Activated naive CD8-positive, alpha-beta T cell treated with anti-CD3 and anti-CD28 coated beads for 36 hours (primary cell): ENCODE measurements at regions not wholly inside any gene's neighbourhood (a gene's known extent, or its start where the extent isn't known, plus 50 kb on each side); places are given as distances from the start of the nearest gene placed in this dataset.

ENCODE experiments used
- DNase-seq: peaks from one replicate; pipeline ENCODE4 v3.0.0; 2021
- H3K27ac Mint-ChIP-seq: one replicate; pipeline ENCODE4 v1.8.0; 2022; ENCODE audit warnings: mild to moderate bottlenecking, moderate library complexity, mixed read lengths
- H3K27me3 Mint-ChIP-seq: one replicate; pipeline ENCODE4 v1.8.0; 2022; ENCODE audit warnings: mild to moderate bottlenecking, mixed read lengths
- H3K36me3 Mint-ChIP-seq: one replicate; pipeline ENCODE4 v1.8.0; 2021; ENCODE audit warnings: mild to moderate bottlenecking, mixed read lengths
- H3K4me1 Mint-ChIP-seq: one replicate; pipeline ENCODE4 v1.8.0; 2021; ENCODE audit warnings: mixed read lengths
- H3K4me3 Mint-ChIP-seq: one replicate; pipeline ENCODE4 v1.8.0; 2022; ENCODE audit warnings: mild to moderate bottlenecking, moderate library complexity, mixed read lengths
- H3K9me3 Mint-ChIP-seq: one replicate; pipeline ENCODE4 v1.8.0; 2022; ENCODE audit warnings: mixed read lengths

- Mint-ChIP-seq H3K4me1 (no peaks in the 10 kb centered on the region), H3K9me3 (peaks cover 5% of the 10 kb centered on the region), H3K27ac (no peak overlapping the region), H3K27me3 (no peaks in the 10 kb centered on the region), H3K36me3 (no peaks in the 10 kb centered on the region), H3K4me3 (no peak overlapping the region)
- no peak for DNase-seq
Observed at GRCh38 chr5:105947461-105947860, 1723.3 kb downstream of the EFNA5 start.

DNA sequence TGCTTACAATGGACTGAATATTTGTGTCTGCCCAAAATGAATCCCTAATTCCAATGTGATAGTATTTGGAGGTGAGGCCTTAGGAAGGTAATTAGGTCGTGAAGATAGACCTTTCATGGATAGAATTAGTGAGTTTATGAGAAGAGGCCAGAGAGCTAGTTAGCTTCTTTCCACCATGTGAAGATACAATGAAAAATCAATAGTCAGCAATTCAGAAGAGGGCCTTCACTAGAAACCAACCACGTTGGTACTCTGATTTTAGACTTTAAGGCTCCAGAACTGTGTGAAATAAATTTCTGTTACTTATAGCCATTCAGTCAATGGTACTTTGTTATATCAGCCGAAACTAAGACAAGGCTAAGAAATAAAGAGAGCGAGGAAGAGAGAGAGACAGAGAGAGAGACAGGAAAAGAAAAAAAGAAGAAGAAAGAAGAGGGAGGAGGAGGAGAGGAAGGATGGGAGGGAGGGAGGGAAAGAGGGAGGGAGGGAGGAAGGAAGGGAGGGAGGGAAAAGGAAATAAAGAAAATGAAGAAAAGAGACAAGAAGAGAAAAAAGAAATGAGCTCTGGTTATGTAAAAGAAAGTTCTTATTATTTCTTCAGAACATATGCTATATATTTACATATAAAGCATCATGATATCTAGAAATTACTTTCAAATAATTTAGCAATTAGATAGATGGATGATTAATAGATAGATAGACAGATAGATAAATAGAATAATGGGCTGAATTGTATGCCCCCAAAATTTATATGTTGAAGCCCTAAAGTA is 1725.3 kb downstream of the EFNA5 start:
- no peak for DNase-seq
- H3K9me3 Mint-ChIP-seq = peaks cover 5% of the 10 kb centered on the region
- no peaks in the 10 kb centered on the region for H3K36me3 Mint-ChIP-seq
- H3K27me3 Mint-ChIP-seq = no peaks in the 10 kb centered on the region
- no peaks in the 10 kb centered on the region for H3K4me1 Mint-ChIP-seq
- H3K4me3 Mint-ChIP-seq = no peak overlapping the region
- H3K27ac Mint-ChIP-seq = no peak overlapping the region

- Mint-ChIP-seq H3K27me3 (no peaks in the 10 kb centered on the region), H3K9me3 (peaks cover 12% of the 10 kb centered on the region), H3K27ac (no peak overlapping the region), H3K4me1 (no peaks in the 10 kb centered on the region), H3K4me3 (no peak overlapping the region), H3K36me3 (no peaks in the 10 kb centered on the region)
- no peak for DNase-seq
Observed at GRCh38 chr5:105940181-105940580, 1730.6 kb downstream of the EFNA5 start.

DNA sequence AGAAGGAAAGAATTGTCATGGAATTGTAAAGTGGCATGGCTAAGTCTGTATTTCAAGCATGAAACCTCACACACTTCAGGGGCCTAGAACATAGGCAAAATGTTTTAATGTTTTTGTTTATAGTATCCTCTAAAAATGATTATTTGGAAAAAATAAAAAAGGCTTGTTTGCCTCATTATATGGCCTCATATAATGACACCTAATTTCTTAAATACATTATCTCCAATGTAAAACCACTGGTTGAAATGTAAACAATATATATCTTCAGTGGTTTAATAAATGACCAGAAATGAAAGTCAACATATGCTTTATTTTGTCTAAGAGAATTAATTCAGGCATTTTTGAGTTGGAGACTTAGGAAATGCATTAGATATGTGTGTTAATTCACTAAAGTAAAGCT is 1736.6 kb downstream of the EFNA5 start:
- H3K27me3 Mint-ChIP-seq = no peaks in the 10 kb centered on the region
- no peak overlapping the region for H3K4me3 Mint-ChIP-seq
- H3K9me3 Mint-ChIP-seq = peaks cover 14% of the 10 kb centered on the region
- no peaks in the 10 kb centered on the region for H3K4me1 Mint-ChIP-seq
- H3K36me3 Mint-ChIP-seq = no peaks in the 10 kb centered on the region
- DNase-seq = no peak
- H3K27ac Mint-ChIP-seq = no peak overlapping the region

GRCh38 chr5:105931881-105932421 is 1738.8 kb downstream of the EFNA5 start:
- Mint-ChIP-seq H3K27me3 (no peaks in the 10 kb centered on the region), H3K27ac (no peak overlapping the region)

DNA sequence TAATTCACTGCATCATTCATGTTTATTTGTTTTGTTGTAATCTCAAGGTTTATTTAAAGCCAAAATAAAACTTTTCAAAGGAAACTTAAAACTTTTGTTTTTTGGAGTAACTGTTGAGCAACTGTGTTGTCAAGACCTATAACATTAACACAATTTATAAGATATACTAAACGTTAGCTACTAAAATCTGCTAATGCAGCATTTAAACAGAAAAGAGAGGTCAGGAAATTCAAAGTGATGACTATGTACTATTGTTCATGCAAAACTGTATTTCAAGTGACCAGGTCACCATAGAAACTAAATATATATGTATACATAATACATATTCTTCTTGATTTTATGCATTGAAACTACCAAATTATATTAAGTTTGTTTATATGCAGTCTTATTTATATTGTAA is 1740.9 kb downstream of the EFNA5 start:
- H3K27ac Mint-ChIP-seq = no peak overlapping the region
- H3K4me3 Mint-ChIP-seq = no peak overlapping the region
- no peak for DNase-seq
- peaks cover 2% of the 10 kb centered on the region for H3K9me3 Mint-ChIP-seq
- no peaks in the 10 kb centered on the region for H3K36me3 Mint-ChIP-seq
- H3K4me1 Mint-ChIP-seq = no peaks in the 10 kb centered on the region
- no peaks in the 10 kb centered on the region for H3K27me3 Mint-ChIP-seq

More at GRCh38 chr5:105931881-105932421, 1738.8 kb downstream of the EFNA5 start:
- DNase-seq = no peak
- peaks cover 4% of the 10 kb centered on the region for H3K9me3 Mint-ChIP-seq
- H3K36me3 Mint-ChIP-seq = no peaks in the 10 kb centered on the region
- no peaks in the 10 kb centered on the region for H3K4me1 Mint-ChIP-seq
- no peak overlapping the region for H3K4me3 Mint-ChIP-seq

DNA sequence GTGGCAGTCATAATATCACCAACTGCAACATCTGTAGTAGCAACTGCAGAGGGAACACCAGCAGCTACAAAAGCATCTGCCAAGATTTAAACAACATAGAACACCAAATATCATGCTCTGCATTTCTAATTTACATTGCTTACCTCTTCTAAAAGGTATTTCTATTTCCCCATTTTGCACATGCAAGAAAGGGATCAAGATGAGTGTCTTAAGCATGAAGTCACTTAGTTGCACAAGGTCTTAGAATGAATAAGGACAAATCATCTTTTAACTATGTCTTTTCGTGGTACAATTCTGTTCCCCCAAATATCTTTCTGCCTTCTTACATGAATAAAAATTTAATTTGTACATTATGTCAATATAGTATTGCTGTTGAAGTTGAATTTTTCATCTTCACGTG is 1746.4 kb downstream of the EFNA5 start:
- Mint-ChIP-seq H3K27me3 (no peaks in the 10 kb centered on the region), H3K36me3 (no peaks in the 10 kb centered on the region), H3K9me3 (peaks cover 2% of the 10 kb centered on the region), H3K27ac (no peak overlapping the region), H3K4me3 (no peak overlapping the region), H3K4me1 (no peaks in the 10 kb centered on the region)
- DNase-seq = no peak

DNA sequence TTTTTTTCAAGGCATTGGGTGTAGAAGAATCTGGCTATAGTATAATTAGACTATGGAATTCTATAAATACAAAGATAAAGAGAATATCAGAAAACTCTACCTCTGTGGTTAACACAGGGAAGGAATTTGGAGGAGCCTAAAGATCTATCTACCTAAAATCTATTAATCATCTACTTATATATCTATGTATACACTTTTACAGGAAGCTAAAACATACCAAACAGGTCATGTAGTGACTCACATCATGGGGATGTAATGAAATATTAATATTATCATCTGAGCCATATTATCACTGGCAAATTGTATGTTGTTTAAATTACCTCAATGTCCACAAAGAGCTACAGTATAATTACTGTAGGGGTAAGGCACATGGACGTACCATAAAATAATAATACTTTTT is 1748.2 kb downstream of the EFNA5 start:
- H3K4me3 Mint-ChIP-seq = no peak overlapping the region
- peaks cover 6% of the 10 kb centered on the region for H3K9me3 Mint-ChIP-seq
- H3K27ac Mint-ChIP-seq = no peak overlapping the region
- no peak for DNase-seq
- no peaks in the 10 kb centered on the region for H3K4me1 Mint-ChIP-seq
- H3K27me3 Mint-ChIP-seq = no peaks in the 10 kb centered on the region
- H3K36me3 Mint-ChIP-seq = no peaks in the 10 kb centered on the region

DNA sequence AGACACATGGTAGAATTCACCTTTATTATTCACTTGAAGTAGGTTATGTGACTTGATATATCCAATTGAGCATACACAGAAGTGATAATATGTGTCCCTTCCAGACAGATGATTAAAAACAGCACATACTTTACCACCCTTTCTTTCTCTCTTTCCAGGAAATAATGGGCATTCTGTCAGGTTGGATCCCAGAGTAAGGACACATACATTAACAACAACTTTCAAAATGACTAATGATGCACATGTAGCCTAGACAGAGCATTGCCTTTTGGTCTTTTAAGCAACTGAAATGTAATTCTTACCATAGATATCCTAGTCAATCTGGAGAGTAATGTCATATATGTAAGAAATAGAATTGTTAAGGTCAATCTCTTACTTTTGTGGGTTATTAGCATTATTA is 1748.7 kb downstream of the EFNA5 start:
- no peak overlapping the region for H3K27ac Mint-ChIP-seq
- no peak overlapping the region for H3K4me3 Mint-ChIP-seq
- H3K36me3 Mint-ChIP-seq = no peaks in the 10 kb centered on the region
- no peaks in the 10 kb centered on the region for H3K27me3 Mint-ChIP-seq
- H3K4me1 Mint-ChIP-seq = no peaks in the 10 kb centered on the region
- peaks cover 6% of the 10 kb centered on the region for H3K9me3 Mint-ChIP-seq
- no peak for DNase-seq

- Mint-ChIP-seq H3K4me1 (no peaks in the 10 kb centered on the region), H3K4me3 (no peak overlapping the region), H3K36me3 (no peaks in the 10 kb centered on the region), H3K9me3 (peaks cover 6% of the 10 kb centered on the region), H3K27me3 (no peaks in the 10 kb centered on the region), H3K27ac (no peak overlapping the region)
- DNase-seq = no peak
Observed at GRCh38 chr5:105917189-105917588, 1753.5 kb downstream of the EFNA5 start.

GRCh38 chr5:105907016-105907415 is 1763.7 kb downstream of the EFNA5 start:
- no peak overlapping the region for H3K27ac Mint-ChIP-seq
- no peaks in the 10 kb centered on the region for H3K36me3 Mint-ChIP-seq

DNA sequence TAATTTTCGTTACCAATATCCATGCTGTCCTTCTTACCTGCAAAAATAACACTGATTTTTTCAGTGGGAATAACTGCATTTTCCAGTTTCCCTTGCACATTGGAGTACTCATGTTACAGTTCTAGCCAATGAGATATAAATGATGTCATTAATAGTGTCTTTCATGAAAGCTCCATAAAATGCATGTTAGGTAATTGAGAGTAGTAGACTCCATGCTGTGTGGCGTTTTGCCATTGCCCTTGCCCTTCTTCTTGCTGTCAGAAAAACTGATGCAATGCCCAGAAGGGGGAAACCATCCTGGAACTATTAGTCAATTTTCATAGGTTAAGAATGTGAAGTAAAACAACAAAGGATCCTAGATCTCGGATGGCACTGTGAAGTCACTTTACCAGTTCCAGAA is 1765.3 kb downstream of the EFNA5 start:
- Mint-ChIP-seq H3K27me3 (no peaks in the 10 kb centered on the region), H3K4me1 (no peaks in the 10 kb centered on the region), H3K36me3 (no peaks in the 10 kb centered on the region), H3K27ac (no peak overlapping the region), H3K4me3 (no peak overlapping the region), H3K9me3 (peaks cover 2% of the 10 kb centered on the region)
- no peak for DNase-seq

More at GRCh38 chr5:105907016-105907415, 1763.7 kb downstream of the EFNA5 start:
- Mint-ChIP-seq H3K4me1 (no peaks in the 10 kb centered on the region), H3K27me3 (no peaks in the 10 kb centered on the region), H3K9me3 (peaks cover 2% of the 10 kb centered on the region), H3K4me3 (no peak overlapping the region)
- no peak for DNase-seq

GRCh38 chr5:105903069-105903468 is 1767.7 kb downstream of the EFNA5 start:
- no peaks in the 10 kb centered on the region for H3K27me3 Mint-ChIP-seq
- no peaks in the 10 kb centered on the region for H3K36me3 Mint-ChIP-seq

DNA sequence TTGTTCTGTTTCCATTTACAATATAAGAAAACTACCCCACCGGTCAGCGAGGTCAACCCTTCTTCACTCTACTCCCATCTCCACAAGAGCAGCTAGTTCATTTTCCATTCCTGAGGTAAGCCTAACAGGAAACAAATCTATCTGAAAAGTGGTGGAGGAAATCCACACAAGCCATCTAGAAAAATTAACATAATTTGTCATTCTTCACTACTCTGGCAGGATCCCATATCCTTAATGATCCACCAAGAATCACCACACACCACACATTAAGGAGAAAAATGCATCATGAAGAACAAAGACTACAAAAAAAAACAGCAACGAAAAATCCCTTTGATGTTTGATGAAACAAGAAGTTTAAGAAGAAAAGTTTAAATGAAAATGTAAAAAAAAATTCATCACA is 1771.0 kb downstream of the EFNA5 start:
- Mint-ChIP-seq H3K4me1 (no peaks in the 10 kb centered on the region), H3K9me3 (peaks cover 3% of the 10 kb centered on the region), H3K36me3 (no peaks in the 10 kb centered on the region), H3K27me3 (no peaks in the 10 kb centered on the region), H3K4me3 (no peak overlapping the region), H3K27ac (no peak overlapping the region)
- DNase-seq = no peak

More at GRCh38 chr5:105903069-105903468, 1767.7 kb downstream of the EFNA5 start:
- H3K4me3 Mint-ChIP-seq = no peak overlapping the region
- no peak overlapping the region for H3K27ac Mint-ChIP-seq
- H3K4me1 Mint-ChIP-seq = no peaks in the 10 kb centered on the region
- H3K9me3 Mint-ChIP-seq = peaks cover 4% of the 10 kb centered on the region
- no peak for DNase-seq

DNA sequence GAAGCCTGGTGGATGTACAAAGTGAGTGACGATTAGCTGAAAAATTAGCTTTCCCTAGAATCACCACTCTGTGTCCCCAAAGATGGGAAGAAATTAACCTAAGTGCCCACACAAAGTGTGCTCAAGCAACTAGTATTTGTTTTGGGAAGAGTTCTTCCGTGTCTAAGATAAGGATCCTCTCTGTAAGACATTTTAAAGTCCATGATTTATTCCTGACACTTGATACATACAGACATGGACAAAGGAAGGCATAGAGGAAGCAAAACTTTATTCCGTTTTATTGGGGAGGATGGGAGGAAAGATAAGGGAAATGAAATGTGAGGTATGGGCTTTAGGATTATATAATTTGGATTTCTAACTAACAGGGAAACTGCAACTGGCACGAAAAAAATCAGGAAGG is 1772.6 kb downstream of the EFNA5 start:
- no peak overlapping the region for H3K4me3 Mint-ChIP-seq
- H3K27ac Mint-ChIP-seq = no peak overlapping the region
- DNase-seq = no peak
- H3K4me1 Mint-ChIP-seq = no peaks in the 10 kb centered on the region
- H3K36me3 Mint-ChIP-seq = no peaks in the 10 kb centered on the region
- H3K9me3 Mint-ChIP-seq = peaks cover 3% of the 10 kb centered on the region
- H3K27me3 Mint-ChIP-seq = no peaks in the 10 kb centered on the region

DNA sequence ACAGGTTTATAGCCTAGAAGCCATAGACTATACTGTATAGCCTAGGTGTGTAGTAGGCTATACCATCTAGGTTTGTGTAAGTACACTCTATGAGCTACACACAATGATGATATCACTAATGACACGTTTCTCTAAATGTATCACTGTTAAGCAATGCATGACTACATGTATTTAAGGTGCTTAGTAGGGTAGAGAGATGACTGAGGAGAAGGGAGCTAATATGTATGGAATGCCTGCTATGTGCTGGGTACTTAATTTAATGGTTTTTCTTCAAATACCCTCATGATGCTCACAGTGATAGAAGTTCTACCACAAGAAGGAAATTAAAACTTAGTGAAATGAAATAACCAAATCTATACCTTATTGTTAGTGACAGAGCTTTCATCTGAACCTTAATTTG is 1785.5 kb downstream of the EFNA5 start:
- Mint-ChIP-seq H3K4me3 (no peak overlapping the region), H3K36me3 (no peaks in the 10 kb centered on the region), H3K9me3 (no peaks in the 10 kb centered on the region), H3K27me3 (no peaks in the 10 kb centered on the region), H3K4me1 (no peaks in the 10 kb centered on the region), H3K27ac (no peak overlapping the region)
- no peak for DNase-seq
